Loucy (cell line): ENCODE measurements at regions not wholly inside any gene's neighbourhood (a gene's known extent, or its start where the extent isn't known, plus 50 kb on each side); places are given as distances from the start of the nearest gene placed in this dataset.

Source experiments
- H2AFZ ChIP-seq: fragments of 200-600 bp; sonication (generic); 2 replicates; pipeline ENCODE4 v1.6.0; 2016; ENCODE audit warnings: antibody characterized with exemption, mild to moderate bottlenecking, low read length, moderate library complexity
- H3F3A ChIP-seq: fragments of 200-600 bp; 2 replicates; pipeline ENCODE4 v1.6.0; 2016; ENCODE audit warnings: antibody characterized with exemption, low read depth, mild to moderate bottlenecking
- H3K27me3 ChIP-seq: fragments of 200-600 bp; sonication (generic); 2 replicates; pipeline ENCODE4 v1.6.1; 2014; ENCODE audit warnings: low read length, mild to moderate bottlenecking; ENCODE audit not compliant: insufficient read depth, poor library complexity, severe bottlenecking
- H3K36me3 ChIP-seq: fragments of 200-600 bp; sonication (generic); 2 replicates; pipeline ENCODE4 v1.6.1; 2016; ENCODE audit warnings: low read length; ENCODE audit not compliant: insufficient read depth
- H3K4me1 ChIP-seq: fragments of 200-600 bp; sonication (generic); 2 replicates; pipeline ENCODE4 v1.5.1; 2014; ENCODE audit warnings: low read length, mild to moderate bottlenecking; ENCODE audit not compliant: insufficient read depth, poor library complexity, severe bottlenecking
- H3K4me2 ChIP-seq: fragments of 200-600 bp; sonication (generic); 2 replicates; pipeline ENCODE4 v1.6.0; 2014; ENCODE audit warnings: antibody characterized with exemption, low read length, low read depth, mild to moderate bottlenecking; ENCODE audit not compliant: poor library complexity, severe bottlenecking
- H3K4me3 ChIP-seq: fragments of 200-600 bp; sonication (generic); 2 replicates; pipeline ENCODE4 v1.5.1; 2014; ENCODE audit warnings: low read length, mild to moderate bottlenecking, mixed read lengths; ENCODE audit not compliant: poor library complexity, severe bottlenecking
- H3K79me2 ChIP-seq: fragments of 200-600 bp; sonication (generic); 2 replicates; pipeline ENCODE4 v1.6.1; 2014; ENCODE audit warnings: low read length; ENCODE audit not compliant: insufficient read depth
- H3K9ac ChIP-seq: fragments of 200-600 bp; sonication (generic); 2 replicates; pipeline ENCODE4 v1.6.0; 2014; ENCODE audit warnings: mild to moderate bottlenecking, low read depth, low read length, moderate library complexity; ENCODE audit not compliant: poor library complexity, severe bottlenecking
- H3K9me2 ChIP-seq: fragments of 200-600 bp; sonication (generic); replicated peaks from 2 replicates; pipeline ENCODE4 v1.6.1; 2016; ENCODE audit warnings: low read depth, low read length, mixed read lengths
- H3K9me3 ChIP-seq: fragments of 200-600 bp; sonication (generic); 2 replicates; pipeline ENCODE4 v1.6.1; 2014; ENCODE audit warnings: mild to moderate bottlenecking, antibody characterized with exemption, low read length, low read depth; ENCODE audit not compliant: insufficient read depth
- H4K20me1 ChIP-seq: fragments of 200-600 bp; sonication (generic); 2 replicates; pipeline ENCODE4 v1.6.0; 2014; ENCODE audit warnings: antibody characterized with exemption, low read length, mild to moderate bottlenecking; ENCODE audit not compliant: insufficient read depth, poor library complexity, severe bottlenecking
- EZH2phosphoT487 ChIP-seq: fragments of 200-600 bp; IDR thresholded peaks from 2 replicates; pipeline ENCODE4 v1.6.1; 2018; ENCODE audit warnings: antibody characterized with exemption, mild to moderate bottlenecking, moderate library complexity, borderline replicate concordance
- TF ChIP-seq, protein P1 (sequence below): fragments of 200-600 bp; sonication (generic); conservative IDR thresholded peaks from 2 replicates; pipeline ENCODE4 v1.5.1; 2014; ENCODE audit warnings: mild to moderate bottlenecking, antibody characterized with exemption, low read length

DNA sequence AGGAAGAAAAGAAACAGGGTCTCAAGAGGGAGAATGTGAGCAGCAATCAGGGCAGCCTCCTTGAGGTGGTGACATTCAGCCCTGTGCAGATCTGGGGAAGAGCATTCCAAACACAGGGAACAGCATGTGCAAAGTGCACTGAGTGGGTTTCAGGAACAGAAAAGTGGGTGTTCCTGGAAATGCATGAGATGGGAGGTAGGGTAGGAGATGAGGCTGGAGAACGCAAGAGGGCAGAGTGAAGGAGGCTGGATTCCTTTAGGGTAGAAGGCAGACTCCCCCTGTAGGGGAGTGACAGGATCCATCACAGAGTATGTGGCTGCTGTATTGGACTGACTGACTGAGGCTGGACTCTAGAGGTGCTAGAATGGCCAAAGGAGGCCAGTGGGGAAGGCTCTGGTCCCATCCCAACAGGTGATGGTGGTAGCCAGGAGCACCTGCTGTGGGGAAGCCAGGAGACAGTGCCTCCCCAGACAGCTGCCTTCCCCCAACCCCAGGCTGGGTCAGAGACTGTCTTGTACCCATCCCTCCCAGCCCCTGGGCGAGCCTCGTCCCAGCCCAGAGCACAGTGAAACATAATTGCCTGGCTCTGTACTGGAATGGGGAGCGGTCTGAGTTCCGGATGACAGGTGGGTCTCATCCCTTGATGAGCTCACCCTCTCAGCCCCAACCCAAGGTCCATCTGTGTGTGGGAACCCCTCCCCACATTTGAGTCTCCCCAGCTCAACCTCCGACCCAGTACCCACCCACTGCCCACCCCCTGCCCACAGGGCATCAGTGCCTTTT lies 419.4 kb downstream of the MN1 start:
- TF ChIP-seq EZH2phosphoT487 = no peak
- TF ChIP-seq, protein P1, sequence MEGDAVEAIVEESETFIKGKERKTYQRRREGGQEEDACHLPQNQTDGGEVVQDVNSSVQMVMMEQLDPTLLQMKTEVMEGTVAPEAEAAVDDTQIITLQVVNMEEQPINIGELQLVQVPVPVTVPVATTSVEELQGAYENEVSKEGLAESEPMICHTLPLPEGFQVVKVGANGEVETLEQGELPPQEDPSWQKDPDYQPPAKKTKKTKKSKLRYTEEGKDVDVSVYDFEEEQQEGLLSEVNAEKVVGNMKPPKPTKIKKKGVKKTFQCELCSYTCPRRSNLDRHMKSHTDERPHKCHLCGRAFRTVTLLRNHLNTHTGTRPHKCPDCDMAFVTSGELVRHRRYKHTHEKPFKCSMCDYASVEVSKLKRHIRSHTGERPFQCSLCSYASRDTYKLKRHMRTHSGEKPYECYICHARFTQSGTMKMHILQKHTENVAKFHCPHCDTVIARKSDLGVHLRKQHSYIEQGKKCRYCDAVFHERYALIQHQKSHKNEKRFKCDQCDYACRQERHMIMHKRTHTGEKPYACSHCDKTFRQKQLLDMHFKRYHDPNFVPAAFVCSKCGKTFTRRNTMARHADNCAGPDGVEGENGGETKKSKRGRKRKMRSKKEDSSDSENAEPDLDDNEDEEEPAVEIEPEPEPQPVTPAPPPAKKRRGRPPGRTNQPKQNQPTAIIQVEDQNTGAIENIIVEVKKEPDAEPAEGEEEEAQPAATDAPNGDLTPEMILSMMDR = no peak
- Histone ChIP-seq H3K27me3 (no peaks in the 10 kb centered on the region), H3F3A (no peaks in the 10 kb centered on the region), H3K36me3 (no peaks in the 10 kb centered on the region), H2AFZ (no peak overlapping the region), H3K79me2 (no peaks in the 10 kb centered on the region), H3K9me3 (no peaks in the 10 kb centered on the region), H3K4me1 (no peaks in the 10 kb centered on the region), H3K4me3 (no peak overlapping the region), H3K9ac (no peak overlapping the region), H3K4me2 (no peak overlapping the region), H4K20me1 (no peaks in the 10 kb centered on the region), H3K9me2 (no peaks in the 10 kb centered on the region)

DNA sequence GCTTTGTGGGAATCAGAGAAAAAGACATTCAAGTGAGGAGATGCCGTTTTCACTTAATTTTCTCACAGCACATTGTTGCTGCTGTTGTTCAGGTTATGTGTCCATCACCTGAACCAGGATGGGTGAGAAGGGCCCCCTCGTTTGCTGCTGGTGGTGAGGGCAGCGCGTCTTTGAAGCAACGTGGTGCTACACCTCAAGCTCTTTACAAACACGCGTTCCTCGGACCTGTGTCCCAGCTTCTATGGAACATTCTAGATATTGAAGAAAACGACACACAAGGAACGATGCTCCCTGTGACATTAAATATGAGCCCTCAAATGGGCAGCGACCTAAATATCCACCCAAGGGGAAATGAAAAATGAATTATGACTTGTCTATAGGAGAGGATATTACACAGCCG lies 418.6 kb downstream of the MN1 start:
- Histone ChIP-seq H3K9me3 (no peaks in the 10 kb centered on the region), H4K20me1 (no peaks in the 10 kb centered on the region), H3K79me2 (no peaks in the 10 kb centered on the region), H3K4me2 (no peak overlapping the region), H3K4me3 (no peak overlapping the region), H2AFZ (no peak overlapping the region), H3K36me3 (no peaks in the 10 kb centered on the region), H3K27me3 (no peaks in the 10 kb centered on the region), H3K4me1 (no peaks in the 10 kb centered on the region), H3F3A (no peaks in the 10 kb centered on the region), H3K9ac (no peak overlapping the region), H3K9me2 (no peaks in the 10 kb centered on the region)
- TF ChIP-seq, protein P1 = no peak
- TF ChIP-seq EZH2phosphoT487 = no peak

DNA sequence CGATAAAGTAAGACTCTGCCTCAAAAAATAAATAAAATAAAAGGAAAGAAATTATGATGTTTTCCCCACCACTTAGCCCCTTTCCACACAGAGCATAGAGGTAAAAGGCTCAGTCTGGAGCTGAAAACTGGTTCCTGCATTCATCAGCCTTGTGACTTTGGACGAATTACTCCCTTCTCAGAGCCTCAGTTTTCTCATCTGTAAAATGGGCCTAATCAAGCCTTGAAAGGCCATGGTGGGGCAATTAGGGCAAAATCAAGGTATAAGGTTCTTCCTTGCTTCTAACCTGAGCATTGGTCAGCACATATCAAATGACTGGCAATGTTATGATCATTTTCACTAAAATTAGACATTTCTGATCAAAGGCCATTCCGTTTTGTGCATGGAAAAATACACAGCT lies 417.7 kb downstream of the MN1 start:
- Histone ChIP-seq H3K36me3 (no peaks in the 10 kb centered on the region), H3K9me2 (no peaks in the 10 kb centered on the region), H3K9ac (no peak overlapping the region), H3K4me3 (no peak overlapping the region), H3K9me3 (no peaks in the 10 kb centered on the region), H3K79me2 (no peaks in the 10 kb centered on the region), H2AFZ (no peak overlapping the region), H3K4me1 (no peaks in the 10 kb centered on the region), H3K27me3 (no peaks in the 10 kb centered on the region), H3K4me2 (no peak overlapping the region), H4K20me1 (no peaks in the 10 kb centered on the region), H3F3A (no peaks in the 10 kb centered on the region)
- TF ChIP-seq EZH2phosphoT487 = no peak
- TF ChIP-seq, protein P1 = no peak
